GM12878 (cell line): ENCODE measurements at regions not wholly inside any gene's neighbourhood (a gene's known extent, or its start where the extent isn't known, plus 50 kb on each side); places are given as distances from the start of the nearest gene placed in this dataset.

Experiments
- ATAC-seq: fragments of 200-7000 bp; cut with Tn5 transposase; 3 replicates; pipeline ENCODE4 v1.9.1; 2020; ENCODE audit warnings: mild to moderate bottlenecking, moderate library complexity
- BruUV-seq: library from RNA; stranded (reverse); fragments of 400-500 nt; replicated peaks from 2 replicates; lab custom pipeline; 2021; lab: Mats Ljungman, UMichigan
- CTCF ChIA-PET: fragments of 300-600 bp; sonication (Branson Sonifier 250); formaldehyde crosslinking; extraction: SDS; loops from one replicate; lab custom pipeline; 2021; ENCODE audit warnings: inconsistent platforms; lab: Yijun Ruan, JAX
- POLR2A ChIA-PET: fragments of 350-600 bp; formaldehyde crosslinking; extraction: SDS; loops from one replicate; lab custom pipeline; 2021; ENCODE audit warnings: inconsistent platforms; lab: Charles Lee
- RAD21 ChIA-PET: fragments of 300-600 bp; sonication (Branson Sonifier 250); formaldehyde crosslinking; loops from one replicate; lab custom pipeline; 2023; ENCODE audit warnings: antibody characterized with exemption; ENCODE audit not compliant: unreplicated experiment; lab: Charles Lee
- SMC1A ChIA-PET: fragments of 300-600 bp; sonication (Branson Sonifier 250); formaldehyde crosslinking; loops from one replicate; lab custom pipeline; 2023; ENCODE audit not compliant: unreplicated experiment, uncharacterized antibody; lab: Charles Lee
- DNase-seq: peaks from one replicate; pipeline ENCODE4 v3.0.0-alpha.2; 2011; ENCODE audit warnings: low read depth, low spot score
- FAIRE-seq: peaks from 3 replicates; lab custom pipeline; 2011; peaks lifted over from hg19 to GRCh38; lab: Jason Lieb, UNC
- H2AFZ ChIP-seq: 2 replicates; pipeline ENCODE4 v1.6.0; 2011; ENCODE audit warnings: low read depth, low read length, control low read depth; ENCODE audit not compliant: control insufficient read depth
- H3K27ac ChIP-seq: 2 replicates; pipeline ENCODE4 v1.5.1; 2011; ENCODE audit warnings: control low read depth; ENCODE audit not compliant: control insufficient read depth, insufficient read depth
- H3K27me3 ChIP-seq, 2 experiments: replicated peaks in 1 of 2; 2 replicates each; pipeline versions ENCODE4 v1.6.0 to v1.6.1; 2011; ENCODE audit warnings: low read length in 1 of 2; ENCODE audit not compliant: control insufficient read depth in 2 of 2, insufficient read depth in 2 of 2
- H3K36me3 ChIP-seq, 2 experiments: 2 replicates each; pipeline ENCODE4 v1.5.1; 2011; ENCODE audit warnings: low read length in 1 of 2; ENCODE audit not compliant: control insufficient read depth in 2 of 2, insufficient read depth in 2 of 2
- H3K4me1 ChIP-seq: 2 replicates; pipeline ENCODE4 v1.6.1; 2011; ENCODE audit warnings: mild to moderate bottlenecking, low read length, moderate library complexity, mixed read lengths; ENCODE audit not compliant: control insufficient read depth, insufficient read depth
- H3K4me2 ChIP-seq: 2 replicates; pipeline ENCODE4 v1.6.0; 2011; ENCODE audit warnings: control low read depth; ENCODE audit not compliant: control insufficient read depth, insufficient read depth
- H3K4me3 ChIP-seq: fragments of 200-600 bp; sonication (generic); 2 replicates; pipeline ENCODE4 v1.5.1; 2016
- H3K79me2 ChIP-seq: 2 replicates; pipeline ENCODE4 v1.6.0; 2011; ENCODE audit warnings: low read length; ENCODE audit not compliant: control insufficient read depth, insufficient read depth
- H3K9ac ChIP-seq: 2 replicates; pipeline ENCODE4 v1.8.0; 2011; ENCODE audit warnings: low read length, control low read depth, mixed read lengths; ENCODE audit not compliant: control insufficient read depth, insufficient read depth
- H3K9me3 ChIP-seq: replicated peaks from 3 replicates; pipeline ENCODE4 v1.5.1; 2011; ENCODE audit warnings: mild to moderate bottlenecking, low read length; ENCODE audit not compliant: control insufficient read depth, insufficient read depth
- H4K20me1 ChIP-seq: 2 replicates; pipeline ENCODE4 v1.6.0; 2011; ENCODE audit not compliant: control insufficient read depth, insufficient read depth
- ASH2L ChIP-seq: fragments of 300-600, 200-600 bp; sonication (generic); IDR thresholded peaks from 2 replicates; pipeline ENCODE4 v1.6.1; 2017; ENCODE audit warnings: low read depth, mild to moderate bottlenecking, borderline replicate concordance
- ATF2 ChIP-seq: IDR thresholded peaks from 2 replicates; pipeline ENCODE4 v1.6.1; 2012; ENCODE audit warnings: low read length, inconsistent platforms
- BCL11A ChIP-seq: IDR thresholded peaks from 2 replicates; pipeline ENCODE4 v1.6.1; 2011; ENCODE audit warnings: low read depth, low read length
- BRCA1 ChIP-seq: IDR thresholded peaks from 2 replicates; pipeline ENCODE4 v1.6.1; 2011; ENCODE audit warnings: low read depth, low read length, improper control_type of control experiment
- CBX3 ChIP-seq: fragments of 200-600 bp; sonication (generic); IDR thresholded peaks from 2 replicates; pipeline ENCODE4 v1.6.1; 2016; ENCODE audit warnings: low read depth, borderline replicate concordance
- E2F8 ChIP-seq: fragments of 450-650 bp; IDR thresholded peaks from 2 replicates; pipeline ENCODE4 v1.6.1; 2018; ENCODE audit warnings: mild to moderate bottlenecking, low read depth, moderate library complexity; ENCODE audit not compliant: partially characterized antibody
- EZH2 ChIP-seq: IDR thresholded peaks from 2 replicates; pipeline ENCODE4 v1.6.1; 2012; ENCODE audit warnings: low read depth, mild to moderate bottlenecking, control low read depth, inconsistent platforms, low read length, borderline replicate concordance; ENCODE audit not compliant: control insufficient read depth
- NBN ChIP-seq: fragments of 450-650 bp; IDR thresholded peaks from 2 replicates; pipeline ENCODE4 v1.6.1; 2016
- PKNOX1 ChIP-seq: fragments of 450-650 bp; IDR thresholded peaks from 2 replicates; pipeline ENCODE4 v1.6.1; 2016; ENCODE audit warnings: mild to moderate bottlenecking
- POLR2AphosphoS2 ChIP-seq: IDR thresholded peaks from 2 replicates; pipeline ENCODE4 v1.6.1; 2011; ENCODE audit warnings: low read depth, mild to moderate bottlenecking, low read length, improper control_type of control experiment, moderate library complexity
- SKIL ChIP-seq: fragments of 450-650 bp; IDR thresholded peaks from 2 replicates; pipeline ENCODE4 v1.6.1; 2017; ENCODE audit warnings: mild to moderate bottlenecking, low read depth, inconsistent platforms; ENCODE audit not compliant: poor library complexity, severe bottlenecking
- SPI1 ChIP-seq: IDR thresholded peaks from 2 replicates; pipeline ENCODE4 v1.6.1; 2011; ENCODE audit warnings: low read depth, mild to moderate bottlenecking, low read length, moderate library complexity, borderline replicate concordance; ENCODE audit not compliant: insufficient read depth
- ZNF207 ChIP-seq: fragments of 450-650 bp; IDR thresholded peaks from 2 replicates; pipeline ENCODE4 v1.6.1; 2014; ENCODE audit warnings: antibody characterized with exemption, mild to moderate bottlenecking, borderline replicate concordance
- WGBS: methylation state at CpG from one replicate; pipeline ENCODE4 v1.1.6; 2016; ENCODE audit warnings: low lambda C conversion rate; ENCODE audit not compliant: insufficient replicate concordance, insufficient coverage; ENCODE audit errors: missing lambda C conversion rate; 5-methylcytosine and 5-hydroxymethylcytosine counted together
- in situ Hi-C: fragments of 300-500 bp; cut with MboI; formaldehyde crosslinking; loops from 9 replicates; pipeline ENCODE4 v1.14.3; 2018; ENCODE audit warnings: mixed read lengths
- intact Hi-C: fragments of 100-400 bp; cut with micrococcal nuclease; formaldehyde crosslinking; loops from one replicate; pipeline ENCODE4 v1.14.2; 2022; ENCODE audit not compliant: unreplicated experiment

GRCh38 chr13:106375085-106375484 lies 160.4 kb downstream of the EFNB2 start:
- intact Hi-C loops (loop anchor here (10.0 kb wide), 1 partner anchor 160 kb away; the partner anchor contains the start of gene EFNB2), in situ Hi-C loops (no loop called here)
- ATAC-seq (no peak), FAIRE-seq (no peak), DNase-seq (no peak)
- H3K27me3 ChIP-seq: no peaks in the 10 kb centered on the region
- WGBS: 90% methylated on average over 17 of the region's 20 CpGs
- H3K4me3 ChIP-seq: no peak overlapping the region
- no peaks in the 10 kb centered on the region; the same call in 2 of the 3 replicates for H3K9me3 ChIP-seq
- RAD21 ChIA-PET: no interaction called here
- no peaks in the 10 kb centered on the region for H3K79me2 ChIP-seq
- POLR2A ChIA-PET: interaction anchor here (0.9 to 1.7 kb wide), 2 partner anchors 8 to 9 kb away, joined by 3 to 5 read pairs; no protein-coding TSS in a partner anchor
- CTCF ChIA-PET: no interaction called here
- H3K4me2 ChIP-seq: no peak overlapping the region
- no peak overlapping the region for H3K27ac ChIP-seq
- no peaks in the 10 kb centered on the region for H4K20me1 ChIP-seq
- no peaks in the 10 kb centered on the region for H3K36me3 ChIP-seq
- no TSS peak for BruUV-seq
- no peak overlapping the region for H3K9ac ChIP-seq
- SMC1A ChIA-PET: no interaction called here
- no peak overlapping the region for H2AFZ ChIP-seq
- H3K4me1 ChIP-seq: peaks cover 9% of the 10 kb centered on the region; the same call in 1 of the 2 replicates
- TF ChIP-seq BRCA1 (no peak), BCL11A (no peak), ASH2L (no peak), ATF2 (no peak), PKNOX1 (no peak), EZH2 (no peak), SPI1 (no peak), E2F8 (no peak), CBX3 (no peak), NBN (no peak), SKIL (no peak), POLR2AphosphoS2 (no peak), ZNF207 (no peak)
